Lower leg skin (tissue), 4 donors: ENCODE measurements at regions not wholly inside any gene's neighbourhood (a gene's known extent, or its start where the extent isn't known, plus 50 kb on each side); places are given as distances from the start of the nearest gene placed in this dataset.

ENCODE experiments used
- DNase-seq, 2 donors: peaks; one replicate each; pipeline ENCODE4 v3.0.0-alpha.2; 2019; ENCODE audit warnings: low spot score in 2 of 2
- H3K4me3 ChIP-seq: fragments of 200-600 bp; sonication (generic); 2 replicates; pipeline ENCODE4 v1.5.1; 2017; ENCODE audit warnings: mild to moderate bottlenecking, low read depth; ENCODE audit not compliant: poor library complexity, severe bottlenecking
- POLR2A ChIP-seq, 2 donors: fragments of 450-650 bp; IDR thresholded peaks; one replicate each; pipeline ENCODE4 v1.6.1; 2016 to 2017; ENCODE audit warnings: antibody characterized with exemption in 2 of 2, mild to moderate bottlenecking in 1 of 2, moderate library complexity in 1 of 2
- WGBS, 2 donors: methylation state at CpG; one replicate each; pipeline ENCODE4 v1.1.5; 2018; 5-methylcytosine and 5-hydroxymethylcytosine counted together
- intact Hi-C: fragments of 100-400 bp; cut with DNase I; formaldehyde crosslinking; loops from one replicate; pipeline ENCODE4 v1.15.0; 2023; ENCODE audit warnings: low total_unique reads
- TF ChIP-seq, protein P1 (sequence below), 3 donors: fragments of 450-650 bp; IDR thresholded peaks; one replicate each; pipeline ENCODE4 v1.5.1; 2016; ENCODE audit warnings: antibody characterized with exemption in 3 of 3, mild to moderate bottlenecking in 3 of 3, moderate library complexity in 2 of 3

DNA sequence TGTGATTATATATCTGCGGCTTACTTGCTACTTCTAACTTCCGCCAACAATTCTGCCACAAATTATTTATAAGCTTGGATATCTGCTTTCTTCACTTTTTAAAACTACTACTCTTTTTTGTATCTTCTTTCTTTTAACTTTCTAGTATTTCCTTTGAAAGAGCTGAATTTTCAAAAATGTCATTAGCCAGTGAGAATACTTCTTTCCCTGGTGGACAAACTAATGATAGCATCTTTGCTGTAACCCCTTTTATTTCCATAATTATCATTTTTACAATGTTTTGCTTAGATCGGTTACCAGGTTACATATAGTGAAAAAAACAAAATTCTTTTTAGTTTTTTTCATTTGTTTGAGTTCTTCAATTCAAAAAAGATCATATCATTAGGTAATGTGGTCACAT is 355.9 kb upstream of the ADGRL4 start:
- no peak for TF ChIP-seq POLR2A (IDR thresholded peaks at IDR 0.05)
- TF ChIP-seq, protein P1, sequence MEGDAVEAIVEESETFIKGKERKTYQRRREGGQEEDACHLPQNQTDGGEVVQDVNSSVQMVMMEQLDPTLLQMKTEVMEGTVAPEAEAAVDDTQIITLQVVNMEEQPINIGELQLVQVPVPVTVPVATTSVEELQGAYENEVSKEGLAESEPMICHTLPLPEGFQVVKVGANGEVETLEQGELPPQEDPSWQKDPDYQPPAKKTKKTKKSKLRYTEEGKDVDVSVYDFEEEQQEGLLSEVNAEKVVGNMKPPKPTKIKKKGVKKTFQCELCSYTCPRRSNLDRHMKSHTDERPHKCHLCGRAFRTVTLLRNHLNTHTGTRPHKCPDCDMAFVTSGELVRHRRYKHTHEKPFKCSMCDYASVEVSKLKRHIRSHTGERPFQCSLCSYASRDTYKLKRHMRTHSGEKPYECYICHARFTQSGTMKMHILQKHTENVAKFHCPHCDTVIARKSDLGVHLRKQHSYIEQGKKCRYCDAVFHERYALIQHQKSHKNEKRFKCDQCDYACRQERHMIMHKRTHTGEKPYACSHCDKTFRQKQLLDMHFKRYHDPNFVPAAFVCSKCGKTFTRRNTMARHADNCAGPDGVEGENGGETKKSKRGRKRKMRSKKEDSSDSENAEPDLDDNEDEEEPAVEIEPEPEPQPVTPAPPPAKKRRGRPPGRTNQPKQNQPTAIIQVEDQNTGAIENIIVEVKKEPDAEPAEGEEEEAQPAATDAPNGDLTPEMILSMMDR (IDR thresholded peaks at IDR 0.05), result no peak
- intact Hi-C loops, result no loop called here
- WGBS, 2 donors, result 89% methylated on average over 3 of the region's 3 CpGs
- no peak overlapping the region for H3K4me3 ChIP-seq
- no peak for DNase-seq

DNA sequence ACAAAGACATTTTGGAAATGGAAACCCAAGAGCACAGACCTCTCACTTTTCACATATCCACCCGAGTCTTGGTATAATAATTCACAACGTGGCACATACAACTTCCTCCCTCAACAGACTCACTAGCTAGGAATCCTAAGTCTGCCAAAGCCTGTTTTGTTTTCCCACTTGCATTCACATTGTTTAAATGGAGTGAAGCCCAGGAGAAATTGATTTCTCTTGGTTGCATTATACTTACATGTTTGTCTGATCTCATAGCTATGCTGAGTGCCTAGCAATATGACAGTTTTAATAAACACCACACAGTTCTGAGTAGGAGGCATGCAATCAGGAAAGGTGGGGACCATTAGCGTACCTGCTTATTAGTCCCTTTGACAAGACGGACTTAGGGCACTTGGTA is 348.6 kb upstream of the ADGRL4 start:
- no peak overlapping the region for H3K4me3 ChIP-seq

DNA sequence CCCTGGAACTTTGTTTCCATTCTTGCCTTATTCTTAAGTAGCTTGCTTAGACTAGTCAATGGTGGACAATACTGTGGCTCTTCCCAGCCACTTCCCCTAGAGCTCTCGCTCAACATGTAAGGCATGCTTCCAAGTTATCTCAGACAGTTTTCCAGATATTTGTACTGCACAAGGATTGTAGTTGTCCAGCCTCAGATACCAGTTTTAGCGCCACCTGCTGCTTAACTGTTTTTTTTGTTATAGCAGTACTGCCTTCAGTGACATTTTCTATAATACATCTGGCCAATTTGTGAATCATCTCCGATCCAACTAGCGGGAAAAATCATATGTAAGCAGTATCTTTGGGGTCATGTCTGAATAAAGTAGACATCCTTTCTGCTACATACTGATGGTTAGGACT is 346.7 kb upstream of the ADGRL4 start:
- H3K4me3 ChIP-seq, result no peak overlapping the region
- WGBS, 2 donors, result 50 to 56% methylated on average over 4 of the region's 4 CpGs
- TF ChIP-seq, protein P1 (IDR thresholded peaks at IDR 0.05), result no peak
- no peak for TF ChIP-seq POLR2A (IDR thresholded peaks at IDR 0.05)
- intact Hi-C loops, result no loop called here
- DNase-seq, result no peak

More for the DNA sequence above, 348.6 kb upstream of the ADGRL4 start:
- TF ChIP-seq, protein P1 (IDR thresholded peaks at IDR 0.05), result no peak
- no peak for TF ChIP-seq POLR2A (IDR thresholded peaks at IDR 0.05)
- 69% methylated on average over 4 of the region's 4 CpGs for WGBS, 2 donors
- no peak for DNase-seq
- intact Hi-C loops, result no loop called here

DNA sequence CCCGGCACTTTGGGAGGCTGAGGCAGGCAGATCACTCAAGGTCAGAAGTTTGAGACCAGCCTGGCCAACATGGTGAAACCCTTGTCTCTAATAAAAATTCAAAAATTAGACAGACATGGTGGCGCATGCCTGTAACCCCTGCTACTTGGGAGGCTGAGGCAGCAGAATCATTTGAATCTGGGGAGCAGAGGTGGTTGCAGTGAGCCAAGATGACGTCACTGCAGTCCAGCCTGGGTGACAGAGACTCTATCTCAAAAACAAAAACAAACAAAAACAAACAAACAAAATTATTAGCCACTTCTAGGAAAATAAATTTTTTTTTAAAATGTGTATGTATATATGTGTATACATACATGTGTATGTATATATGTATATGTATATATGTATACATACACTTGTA is 320.3 kb upstream of the ADGRL4 start:
- intact Hi-C loops, result no loop called here
- TF ChIP-seq, protein P1 (IDR thresholded peaks at IDR 0.05), result no peak
- no peak for TF ChIP-seq POLR2A (IDR thresholded peaks at IDR 0.05)
- H3K4me3 ChIP-seq, result no peak overlapping the region
- no peak for DNase-seq
- WGBS, 2 donors, result 87 to 89% methylated on average over 3 of the region's 3 CpGs

DNA sequence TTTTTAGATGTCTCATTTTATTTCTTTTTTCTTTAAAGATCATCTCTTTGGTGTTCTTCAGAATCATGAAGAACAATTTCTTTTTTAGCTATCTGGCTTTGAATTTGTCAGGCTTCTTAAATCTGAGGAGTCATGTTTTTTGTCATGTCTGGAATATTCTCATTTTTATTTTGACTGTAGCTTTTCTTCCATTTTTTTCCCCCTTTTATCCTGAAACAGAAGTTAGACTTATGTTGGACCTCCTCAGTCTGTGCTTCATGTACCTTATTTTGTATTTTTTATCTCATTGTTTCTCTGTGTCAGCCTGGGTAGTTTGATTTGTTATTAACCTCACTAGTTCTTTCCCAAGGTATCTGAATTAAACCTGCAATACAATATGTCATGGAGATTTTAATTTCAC is 319.2 kb upstream of the ADGRL4 start:
- intact Hi-C loops, result no loop called here
- TF ChIP-seq, protein P1 (IDR thresholded peaks at IDR 0.05), result no peak
- TF ChIP-seq POLR2A (IDR thresholded peaks at IDR 0.05), result no peak
- no peak overlapping the region for H3K4me3 ChIP-seq
- DNase-seq, result no peak

DNA sequence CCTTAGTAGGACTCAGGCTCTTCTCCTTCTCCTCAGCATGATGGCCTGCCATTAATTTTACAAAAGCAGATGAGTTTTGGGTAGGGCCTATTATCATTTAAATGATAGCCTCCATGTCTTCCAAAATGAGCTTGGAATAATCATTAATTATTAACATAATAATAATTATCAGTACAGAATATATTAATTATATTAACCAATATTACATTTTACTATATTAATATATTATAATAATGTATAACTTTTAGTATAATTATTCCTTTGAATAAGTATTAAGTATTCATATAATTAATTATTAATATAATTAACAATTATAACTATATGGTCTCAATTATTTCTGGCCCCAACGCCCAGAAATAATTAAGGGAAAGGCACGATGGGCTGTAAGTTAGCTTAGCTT is 318.6 kb upstream of the ADGRL4 start:
- WGBS, 2 donors, result 82 to 88% methylated on average over 2 of the region's 2 CpGs
- intact Hi-C loops, result no loop called here

More for the DNA sequence above, 318.6 kb upstream of the ADGRL4 start:
- no peak for TF ChIP-seq POLR2A (IDR thresholded peaks at IDR 0.05)
- TF ChIP-seq, protein P1 (IDR thresholded peaks at IDR 0.05), result no peak
- H3K4me3 ChIP-seq, result no peak overlapping the region
- no peak for DNase-seq
